Smooth muscle cell (in vitro differentiated cells): ENCODE measurements at regions not wholly inside any gene's neighbourhood (a gene's known extent, or its start where the extent isn't known, plus 50 kb on each side); places are given as distances from the start of the nearest gene placed in this dataset.

ENCODE experiments used
- DNase-seq: peaks from one replicate; lab custom pipeline; 2025; ENCODE audit not compliant: unreplicated experiment; lab: John Stamatoyannopoulos, UW
- H2AFZ ChIP-seq: fragments of 200-600 bp; sonication (generic); 2 replicates; pipeline ENCODE4 v1.6.0; 2016; ENCODE audit warnings: antibody characterized with exemption, low read depth, mild to moderate bottlenecking
- H3F3A ChIP-seq: fragments of 200-600 bp; sonication (generic); 2 replicates; pipeline ENCODE4 v1.6.0; 2017; ENCODE audit warnings: antibody characterized with exemption, low read depth
- H3K27ac ChIP-seq: fragments of 200-600 bp; sonication (generic); 2 replicates; pipeline ENCODE4 v1.5.1; 2016; ENCODE audit warnings: low read depth, mild to moderate bottlenecking
- H3K27me3 ChIP-seq: fragments of 200-600 bp; sonication (generic); 2 replicates; pipeline ENCODE4 v1.6.1; 2016; ENCODE audit warnings: low read depth, mild to moderate bottlenecking
- H3K36me3 ChIP-seq: fragments of 200-600 bp; sonication (generic); 2 replicates; pipeline ENCODE4 v1.5.1; 2016; ENCODE audit warnings: low read depth
- H3K4me1 ChIP-seq: fragments of 200-600 bp; sonication (generic); 2 replicates; pipeline ENCODE4 v1.5.1; 2016; ENCODE audit warnings: low read depth
- H3K4me2 ChIP-seq: fragments of 200-600 bp; sonication (generic); 2 replicates; pipeline ENCODE4 v1.6.0; 2016; ENCODE audit warnings: mild to moderate bottlenecking
- H3K4me3 ChIP-seq: fragments of 200-600 bp; sonication (generic); 2 replicates; pipeline ENCODE4 v1.5.1; 2016; ENCODE audit warnings: mild to moderate bottlenecking
- H3K79me2 ChIP-seq: fragments of 200-600 bp; sonication (generic); 2 replicates; pipeline ENCODE4 v1.6.0; 2016; ENCODE audit warnings: low read depth, mild to moderate bottlenecking
- H3K9ac ChIP-seq: fragments of 200-600 bp; sonication (generic); 2 replicates; pipeline ENCODE4 v1.6.0; 2016; ENCODE audit warnings: low read depth
- H3K9me3 ChIP-seq: fragments of 200-600 bp; sonication (generic); replicated peaks from 2 replicates; pipeline ENCODE4 v1.5.1; 2016; ENCODE audit warnings: low read depth
- H4K20me1 ChIP-seq: fragments of 200-600 bp; sonication (generic); 2 replicates; pipeline ENCODE4 v1.6.0; 2016; ENCODE audit warnings: low read depth
- WGBS: methylation state at CpG from one replicate; pipeline ENCODE4 v1.1.7; 2016; ENCODE audit warnings: low lambda C conversion rate; 5-methylcytosine and 5-hydroxymethylcytosine counted together
- TF ChIP-seq, protein P1 (sequence below): fragments of 200-600 bp; sonication (generic); IDR thresholded peaks from 2 replicates; pipeline ENCODE4 v1.5.1; 2017; ENCODE audit warnings: borderline replicate concordance, mild to moderate bottlenecking, antibody characterized with exemption; ENCODE audit not compliant: insufficient read depth, poor library complexity, severe bottlenecking

DNA sequence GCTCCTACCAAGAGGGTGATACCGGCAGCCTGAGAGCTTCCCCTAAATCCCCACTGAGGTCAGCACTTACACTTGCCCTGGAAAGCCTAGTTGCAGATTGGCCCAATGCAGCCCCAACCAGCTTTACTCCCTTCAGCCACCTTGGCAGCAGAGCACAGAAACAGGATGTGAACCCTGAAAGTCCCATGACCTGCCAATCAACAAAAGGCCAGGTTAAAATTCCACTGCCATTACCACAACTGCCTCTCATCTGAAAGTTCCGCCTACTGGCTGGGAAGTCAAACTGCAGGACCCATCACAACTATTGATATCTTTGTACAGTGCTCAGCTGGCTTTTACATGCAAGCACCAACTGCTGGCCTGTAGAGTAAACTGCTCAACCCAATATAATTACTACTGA, 156.2 kb downstream of the ZMAT3 start:
- H3K9ac ChIP-seq = no peak overlapping the region
- H3K27me3 ChIP-seq = no peaks in the 10 kb centered on the region
- peaks cover 18% of the 10 kb centered on the region for H3K9me3 ChIP-seq
- DNase-seq = no peak
- H3K4me1 ChIP-seq = no peaks in the 10 kb centered on the region
- H3K27ac ChIP-seq = no peak overlapping the region
- no peaks in the 10 kb centered on the region for H3K79me2 ChIP-seq
- 100% methylated on average over 2 of the region's 2 CpGs for WGBS
- no peaks in the 10 kb centered on the region for H4K20me1 ChIP-seq
- H2AFZ ChIP-seq = no peak overlapping the region
- no peaks in the 10 kb centered on the region for H3K36me3 ChIP-seq
- H3F3A ChIP-seq = no peaks in the 10 kb centered on the region
- H3K4me2 ChIP-seq = no peak overlapping the region
- TF ChIP-seq, protein P1, sequence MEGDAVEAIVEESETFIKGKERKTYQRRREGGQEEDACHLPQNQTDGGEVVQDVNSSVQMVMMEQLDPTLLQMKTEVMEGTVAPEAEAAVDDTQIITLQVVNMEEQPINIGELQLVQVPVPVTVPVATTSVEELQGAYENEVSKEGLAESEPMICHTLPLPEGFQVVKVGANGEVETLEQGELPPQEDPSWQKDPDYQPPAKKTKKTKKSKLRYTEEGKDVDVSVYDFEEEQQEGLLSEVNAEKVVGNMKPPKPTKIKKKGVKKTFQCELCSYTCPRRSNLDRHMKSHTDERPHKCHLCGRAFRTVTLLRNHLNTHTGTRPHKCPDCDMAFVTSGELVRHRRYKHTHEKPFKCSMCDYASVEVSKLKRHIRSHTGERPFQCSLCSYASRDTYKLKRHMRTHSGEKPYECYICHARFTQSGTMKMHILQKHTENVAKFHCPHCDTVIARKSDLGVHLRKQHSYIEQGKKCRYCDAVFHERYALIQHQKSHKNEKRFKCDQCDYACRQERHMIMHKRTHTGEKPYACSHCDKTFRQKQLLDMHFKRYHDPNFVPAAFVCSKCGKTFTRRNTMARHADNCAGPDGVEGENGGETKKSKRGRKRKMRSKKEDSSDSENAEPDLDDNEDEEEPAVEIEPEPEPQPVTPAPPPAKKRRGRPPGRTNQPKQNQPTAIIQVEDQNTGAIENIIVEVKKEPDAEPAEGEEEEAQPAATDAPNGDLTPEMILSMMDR = no peak
- H3K4me3 ChIP-seq = no peak overlapping the region

DNA sequence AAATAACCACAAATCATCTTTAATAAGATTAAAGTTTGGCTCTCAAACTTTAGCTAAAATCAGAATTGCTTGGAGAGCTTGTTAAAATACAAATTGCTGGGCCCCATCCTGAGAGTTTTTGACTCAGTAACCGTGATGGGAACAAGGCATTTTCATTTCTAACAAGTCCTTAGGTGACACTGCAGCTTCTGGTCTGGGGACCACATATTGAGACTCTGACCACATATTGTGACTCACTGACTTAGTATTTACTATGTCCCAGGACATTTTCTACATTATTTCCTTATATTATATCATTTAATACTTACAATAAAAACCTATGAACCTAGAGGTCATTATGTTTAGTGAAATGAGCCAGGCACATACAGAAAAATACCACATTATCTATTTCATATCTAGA, 164.5 kb downstream of the ZMAT3 start:
- H3K27ac ChIP-seq = no peak overlapping the region
- WGBS = 88% methylated on average over 1 of the region's 1 CpG

GRCh38 chr3:178901204-178901603, 170.4 kb downstream of the ZMAT3 start:
- 87% methylated on average over 1 of the region's 1 CpG for WGBS
- Histone ChIP-seq H3K79me2 (no peaks in the 10 kb centered on the region), H3K9me3 (no peaks in the 10 kb centered on the region), H3K9ac (no peak overlapping the region), H3K4me1 (no peaks in the 10 kb centered on the region), H3K36me3 (no peaks in the 10 kb centered on the region), H3K4me2 (no peak overlapping the region), H3F3A (no peaks in the 10 kb centered on the region), H3K27me3 (no peaks in the 10 kb centered on the region), H4K20me1 (no peaks in the 10 kb centered on the region), H3K4me3 (no peak overlapping the region), H3K27ac (no peak overlapping the region), H2AFZ (no peak overlapping the region)
- TF ChIP-seq, protein P1 = no peak
- no peak for DNase-seq

More for the DNA sequence above, 164.5 kb downstream of the ZMAT3 start:
- no peaks in the 10 kb centered on the region for H3K4me1 ChIP-seq
- H3K4me2 ChIP-seq = no peak overlapping the region
- H2AFZ ChIP-seq = no peak overlapping the region
- no peak for DNase-seq
- H3K9me3 ChIP-seq = no peaks in the 10 kb centered on the region
- no peaks in the 10 kb centered on the region for H3K27me3 ChIP-seq
- TF ChIP-seq, protein P1 = no peak
- no peaks in the 10 kb centered on the region for H3K79me2 ChIP-seq
- no peaks in the 10 kb centered on the region for H4K20me1 ChIP-seq
- H3F3A ChIP-seq = no peaks in the 10 kb centered on the region
- H3K9ac ChIP-seq = no peak overlapping the region
- H3K36me3 ChIP-seq = no peaks in the 10 kb centered on the region
- H3K4me3 ChIP-seq = no peak overlapping the region

GRCh38 chr3:178900029-178900646, 171.5 kb downstream of the ZMAT3 start:
- H3K36me3 ChIP-seq = no peaks in the 10 kb centered on the region
- no peaks in the 10 kb centered on the region for H3K4me1 ChIP-seq
- H3K9me3 ChIP-seq = no peaks in the 10 kb centered on the region
- no peak for DNase-seq
- H3K79me2 ChIP-seq = no peaks in the 10 kb centered on the region
- no peak overlapping the region for H3K4me3 ChIP-seq
- H3K27ac ChIP-seq = no peak overlapping the region
- no peaks in the 10 kb centered on the region for H4K20me1 ChIP-seq
- TF ChIP-seq, protein P1 = no peak
- no peak overlapping the region for H2AFZ ChIP-seq
- H3K4me2 ChIP-seq = no peak overlapping the region
- no peak overlapping the region for H3K9ac ChIP-seq
- no peaks in the 10 kb centered on the region for H3F3A ChIP-seq
- no peaks in the 10 kb centered on the region for H3K27me3 ChIP-seq
